HG03460 (cell line): ENCODE measurements at regions not wholly inside any gene's neighbourhood (a gene's known extent, or its start where the extent isn't known, plus 50 kb on each side); places are given as distances from the start of the nearest gene placed in this dataset.

Source experiments
- ATAC-seq: cut with Tn5 transposase; IDR thresholded peaks from one replicate; pipeline ENCODE4 v1.9.1; 2021; ENCODE audit not compliant: unreplicated experiment

GRCh38 chrX:9087271-9088040 lies 53.5 kb upstream of the FAM9B start:
- no peak for ATAC-seq

DNA sequence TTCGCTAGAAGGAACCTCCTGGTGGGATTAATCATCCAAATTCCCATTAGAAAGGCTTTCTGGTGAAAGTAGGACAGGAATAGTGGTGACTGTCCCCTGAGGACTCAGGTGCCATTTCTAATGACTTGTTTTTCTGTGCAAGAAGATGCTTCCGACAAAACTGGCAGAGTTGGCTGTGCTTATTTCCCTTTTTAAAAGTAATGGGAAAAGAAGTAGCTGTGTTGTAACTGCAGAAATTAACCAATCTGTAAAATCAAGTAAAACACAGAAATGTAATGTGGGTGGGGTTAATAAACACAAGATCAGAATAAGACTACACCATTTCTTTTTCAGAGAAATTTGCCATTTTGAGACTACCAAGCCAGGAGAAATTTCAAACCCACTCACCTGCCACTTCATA lies 55.0 kb upstream of the FAM9B start:
- ATAC-seq = no peak

- ATAC-seq = no peak
Measured at GRCh38 chrX:9090766-9091165, 56.8 kb upstream of the FAM9B start.

DNA sequence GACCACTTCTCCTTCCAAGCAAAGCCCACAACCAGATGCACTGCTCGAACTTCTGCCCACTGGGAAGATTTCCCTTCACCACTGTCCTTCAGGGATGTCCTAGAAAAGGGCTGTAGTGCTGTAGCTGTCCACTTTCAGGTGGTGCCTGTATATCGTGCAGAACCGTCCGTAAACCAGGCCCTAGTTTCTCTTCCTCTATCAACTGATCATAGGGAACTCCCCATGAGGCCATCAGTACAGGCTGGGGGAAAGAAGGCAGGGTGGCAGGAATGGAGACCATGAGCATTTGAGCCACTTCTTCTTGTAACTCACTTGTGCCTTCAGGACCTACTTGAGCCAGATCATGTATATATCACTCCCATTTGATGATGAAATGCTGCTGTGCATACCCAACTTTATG lies 57.3 kb upstream of the FAM9B start:
- ATAC-seq = no peak

DNA sequence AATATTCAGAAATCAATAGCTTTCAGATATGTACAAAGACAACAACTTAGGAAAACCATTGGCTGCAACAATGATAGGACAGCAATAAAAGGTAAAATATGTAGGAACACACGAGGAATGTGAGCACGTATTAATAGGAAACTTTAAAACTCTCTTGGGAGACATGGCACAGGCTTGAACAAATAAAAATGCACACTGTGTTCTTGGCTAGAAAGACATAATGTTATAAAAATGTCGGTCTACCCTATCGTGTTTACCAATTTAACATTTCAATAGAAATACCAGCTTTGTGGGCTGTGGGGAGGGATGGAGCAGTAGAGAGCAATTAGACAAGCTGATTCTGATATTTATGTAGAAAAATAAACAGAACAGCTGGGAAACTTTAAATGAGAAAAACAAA lies 69.0 kb upstream of the FAM9B start:
- ATAC-seq = no peak

DNA sequence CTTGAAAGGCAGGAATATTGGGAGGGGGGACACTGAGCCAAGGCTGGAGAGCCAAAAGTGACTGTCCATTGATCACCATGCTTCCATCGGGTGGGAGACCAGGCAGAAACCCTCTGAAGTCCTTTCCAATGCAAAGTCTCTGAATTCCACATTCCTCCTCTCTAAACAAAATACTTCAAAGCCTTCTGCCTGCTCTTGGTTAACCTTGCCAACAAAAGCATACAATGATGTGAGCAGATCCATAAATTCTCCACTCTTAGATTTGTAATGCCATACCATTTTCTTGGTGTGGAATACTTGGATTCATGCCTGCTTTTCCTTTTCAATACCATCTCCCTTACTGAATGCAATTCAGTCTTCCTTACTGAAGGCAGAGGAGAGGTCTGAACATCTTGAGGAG lies 74.1 kb upstream of the FAM9B start:
- ATAC-seq = no peak

GRCh38 chrX:9110808-9111207 lies 76.9 kb upstream of the FAM9B start:
- no peak for ATAC-seq

- no peak for ATAC-seq
Measured at GRCh38 chrX:9114245-9114644, 80.3 kb upstream of the FAM9B start.

DNA sequence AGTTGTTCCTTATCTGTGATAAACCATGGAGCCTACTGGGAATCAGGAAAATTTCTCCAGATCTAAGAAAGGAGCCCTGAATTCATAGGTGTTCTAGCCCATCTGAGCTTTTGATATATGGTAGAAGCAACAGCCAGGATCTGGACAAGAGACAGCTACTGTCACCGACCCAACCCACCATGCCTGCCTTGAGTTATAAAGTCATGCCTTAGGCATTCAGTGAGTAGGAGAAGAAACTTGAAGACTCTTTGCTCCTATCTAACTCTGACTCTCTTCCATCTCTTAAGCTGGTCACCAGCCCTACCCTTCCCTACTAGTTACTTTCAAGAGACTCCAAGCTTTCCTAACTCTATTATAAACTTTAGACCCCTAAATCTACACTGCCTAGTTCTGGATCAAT lies 83.9 kb upstream of the FAM9B start:
- ATAC-seq = no peak

GRCh38 chrX:9122519-9123245 lies 88.8 kb upstream of the FAM9B start:
- no peak for ATAC-seq

DNA sequence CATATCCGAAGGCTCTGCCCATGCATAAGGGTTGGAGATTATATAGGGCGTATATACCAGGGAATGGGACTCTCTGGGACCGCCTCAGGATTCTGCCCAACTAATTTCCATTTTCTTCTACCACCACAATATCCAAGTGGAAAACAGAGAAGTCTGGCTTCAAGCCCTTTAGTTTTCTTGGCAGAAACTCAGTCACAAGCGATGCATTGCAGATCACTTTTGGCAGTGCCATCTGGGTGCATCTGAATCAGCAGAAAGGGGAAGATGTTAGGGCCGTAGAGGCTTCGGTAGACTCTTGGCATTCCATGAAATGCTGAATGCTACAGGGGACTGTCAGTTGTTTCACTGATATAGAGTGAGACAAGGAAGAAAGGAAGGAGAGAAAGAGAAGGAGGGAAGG lies 94.1 kb upstream of the FAM9B start:
- ATAC-seq = no peak

- no peak for ATAC-seq
Measured at GRCh38 chrX:9130031-9130430, 96.1 kb upstream of the FAM9B start.

GRCh38 chrX:9131066-9131465 lies 97.1 kb upstream of the FAM9B start:
- no peak for ATAC-seq

DNA sequence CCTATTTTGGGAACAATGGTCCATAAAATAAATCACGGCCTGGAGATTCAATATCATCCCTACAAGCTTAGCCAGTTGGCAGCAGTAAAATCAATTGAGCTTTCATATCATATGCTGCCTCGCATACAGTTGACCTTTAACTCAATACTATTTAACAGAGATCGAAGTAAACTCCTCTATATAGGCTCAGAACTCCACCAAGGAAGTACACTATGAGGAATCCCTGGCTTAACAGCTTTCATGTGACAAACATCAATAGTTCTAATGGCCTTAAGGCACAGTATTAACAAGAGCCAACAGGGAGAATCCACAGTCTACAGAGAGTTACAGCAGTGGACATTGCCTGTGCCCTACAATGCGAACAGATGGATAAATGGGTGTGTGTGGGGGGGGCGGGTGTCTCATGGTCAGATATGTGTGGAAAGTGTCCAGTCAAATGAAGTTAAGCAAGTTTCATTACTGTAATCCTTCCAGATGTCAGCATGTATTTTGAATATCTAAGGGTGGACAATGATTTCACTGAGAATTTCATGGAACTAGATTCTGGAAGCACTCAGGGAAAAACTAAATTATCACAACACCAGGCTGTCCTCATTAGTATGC lies 98.2 kb upstream of the FAM9B start:
- ATAC-seq = no peak

DNA sequence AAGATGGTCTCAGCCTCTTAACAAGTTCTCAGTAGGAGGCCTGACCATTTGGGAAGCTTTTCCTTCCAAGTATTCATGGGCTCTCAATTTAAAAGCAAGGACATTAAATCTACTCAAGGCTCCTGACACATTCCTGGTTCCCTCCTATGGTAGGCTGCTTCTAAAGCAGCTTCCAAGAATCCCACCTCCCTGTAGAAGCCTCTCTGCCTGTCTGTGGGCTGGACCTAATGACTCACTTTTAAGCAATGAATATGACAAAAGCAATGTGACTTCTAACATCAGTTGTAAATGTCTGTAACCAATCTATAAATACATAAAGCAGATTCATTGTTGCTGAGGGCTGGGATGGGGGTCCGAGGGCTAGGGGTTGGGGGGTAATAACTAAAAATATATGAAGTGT lies 99.5 kb upstream of the FAM9B start:
- ATAC-seq = no peak

GRCh38 chrX:9134366-9134765 lies 100.4 kb upstream of the FAM9B start:
- no peak for ATAC-seq

DNA sequence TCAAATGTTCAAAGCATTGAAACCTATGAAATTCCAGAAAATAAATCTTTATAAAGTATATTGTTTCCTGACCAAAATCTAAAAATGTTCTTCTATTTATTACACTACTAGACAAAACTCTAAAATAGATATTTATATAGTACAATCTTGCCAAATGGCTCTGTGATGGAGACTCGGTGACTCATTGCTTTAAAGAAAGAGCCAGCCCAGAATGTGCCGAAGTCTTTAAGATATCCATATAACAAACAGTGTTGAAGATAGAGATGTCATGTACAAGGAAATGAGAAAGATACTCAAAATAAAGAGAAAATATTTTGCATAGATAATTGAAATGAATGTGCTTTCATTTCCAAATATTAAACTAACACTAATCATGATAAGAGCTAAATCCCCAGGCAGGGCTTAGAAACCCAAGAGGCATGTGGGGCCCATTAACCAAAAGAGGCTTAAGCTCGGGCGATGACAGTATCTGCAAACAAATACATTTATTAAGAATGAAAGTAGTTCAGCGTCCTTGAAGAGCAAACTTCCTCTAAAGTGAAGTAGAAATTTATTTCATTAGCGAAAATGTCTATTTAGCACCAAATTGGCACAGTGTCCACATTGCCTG lies 102.1 kb upstream of the FAM9B start:
- ATAC-seq = no peak

DNA sequence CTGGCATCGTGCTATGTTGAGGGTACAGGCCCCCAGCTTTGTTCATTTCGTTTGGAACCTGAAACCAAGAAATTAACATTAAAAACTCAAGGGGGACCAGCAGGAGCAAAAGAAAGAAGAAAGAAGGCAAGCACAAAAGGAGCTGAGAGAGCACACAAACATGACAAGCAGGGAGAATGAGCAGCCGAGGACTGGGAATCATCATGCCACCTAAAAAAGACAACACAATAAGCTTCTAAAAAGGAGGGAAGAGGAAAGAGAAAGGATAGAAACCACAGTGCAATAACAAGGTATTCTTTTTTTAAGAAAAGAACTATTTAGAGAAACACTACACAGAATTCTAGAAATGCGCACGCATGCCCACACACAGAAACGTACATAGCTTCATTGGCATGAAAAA lies 103.2 kb upstream of the FAM9B start:
- no peak for ATAC-seq

DNA sequence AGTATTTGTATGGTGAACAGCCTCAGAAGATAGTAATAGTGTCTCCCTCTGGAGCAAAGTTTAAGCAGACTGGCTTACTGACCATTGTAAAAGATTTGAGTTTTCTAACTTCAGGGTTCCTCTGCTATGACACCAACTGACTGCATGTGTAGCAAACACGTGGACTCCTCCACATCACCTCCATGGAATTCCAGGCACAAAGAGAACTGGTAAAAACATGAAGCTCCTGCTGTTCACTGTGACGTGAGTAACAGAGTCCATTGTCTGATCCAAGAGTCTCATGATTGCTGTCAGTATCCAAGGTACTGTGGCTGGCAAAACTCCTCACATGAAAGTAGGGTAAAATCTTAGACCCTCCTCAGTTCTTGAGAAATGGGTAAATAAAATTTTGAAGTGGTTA lies 107.6 kb upstream of the FAM9B start:
- no peak for ATAC-seq

DNA sequence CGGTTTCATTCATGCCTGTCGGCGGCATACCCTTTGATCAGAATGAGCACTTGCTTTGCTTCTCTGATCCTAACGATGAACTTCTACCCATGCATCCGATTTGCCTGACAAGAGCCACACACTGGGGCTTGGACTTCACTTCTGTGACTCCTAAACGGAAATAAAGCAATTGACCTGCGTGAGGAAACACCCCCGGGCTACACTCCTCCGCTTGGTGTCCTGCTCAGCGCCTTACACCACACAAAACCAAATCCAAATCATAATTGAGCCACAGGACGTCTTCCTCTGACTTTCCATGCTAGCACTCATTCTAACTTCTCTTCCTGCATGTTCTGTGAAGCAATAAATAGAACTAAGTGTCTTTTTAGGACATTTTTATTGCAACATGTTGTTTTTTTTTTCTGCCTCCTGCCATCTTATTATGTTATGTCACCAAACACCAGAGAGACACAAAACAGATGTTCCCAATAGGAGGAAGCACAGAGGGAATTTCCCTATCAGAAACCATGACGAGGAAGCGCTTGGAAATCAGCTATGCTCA lies 110.8 kb upstream of the FAM9B start:
- ATAC-seq = no peak

DNA sequence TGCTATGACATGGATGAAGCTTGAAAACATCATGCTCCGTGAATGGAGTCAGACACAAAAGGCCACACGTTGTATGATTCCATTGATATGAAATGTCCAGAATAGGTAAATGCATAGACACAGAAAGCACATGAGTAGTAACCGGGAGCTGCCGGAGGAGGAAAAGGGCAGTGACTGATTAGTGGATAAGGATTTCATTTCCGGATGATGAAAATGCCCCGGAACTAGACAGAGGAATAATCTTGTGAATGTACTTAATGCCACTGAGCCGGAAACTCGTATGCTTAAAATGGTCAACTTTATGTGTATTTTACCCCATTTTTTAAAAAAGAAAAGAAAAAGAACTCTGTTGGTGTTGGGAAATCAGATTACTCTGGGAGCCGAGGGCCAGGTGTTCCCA lies 112.7 kb upstream of the FAM9B start:
- no peak for ATAC-seq

- no peak for ATAC-seq
Measured at GRCh38 chrX:9147086-9147485, 113.2 kb upstream of the FAM9B start.
